HepG2 (cell line): ENCODE measurements at regions not wholly inside any gene's neighbourhood (a gene's known extent, or its start where the extent isn't known, plus 50 kb on each side); places are given as distances from the start of the nearest gene placed in this dataset.

Source experiments
- CBX5 ChIP-seq: sonication (generic); formaldehyde crosslinking; IDR thresholded peaks from 2 replicates; pipeline ENCODE4 v1.4.0; 2020; ENCODE audit warnings: missing genetic modification reagents, borderline replicate concordance
- CHD4 ChIP-seq: fragments of 200-600 bp; sonication (generic); IDR thresholded peaks from 2 replicates; pipeline ENCODE4 v1.7.0; 2017; ENCODE audit warnings: mild to moderate bottlenecking, low read length, borderline replicate concordance
- EP300 ChIP-seq, 3 experiments: sonication (generic) in 1 of 3; formaldehyde crosslinking in 1 of 3; IDR thresholded peaks; 2 replicates each; pipeline versions ENCODE4 v1.5.1 to v1.6.1; 2011 to 2020; ENCODE audit warnings: low read depth in 2 of 3, low read length in 2 of 3, borderline replicate concordance in 1 of 3, improper control_type of control experiment in 1 of 3, mild to moderate bottlenecking in 1 of 3, missing genetic modification reagents in 1 of 3, moderate library complexity in 1 of 3
- FOXK2 ChIP-seq: fragments of 450-650 bp; IDR thresholded peaks from 2 replicates; pipeline ENCODE4 v1.6.1; 2016
- JUN ChIP-seq: sonication (generic); formaldehyde crosslinking; IDR thresholded peaks from 2 replicates; pipeline ENCODE4 v1.4.0; 2020; ENCODE audit warnings: mild to moderate bottlenecking, missing genetic modification reagents
- KDM1A ChIP-seq: IDR thresholded peaks from 2 replicates; pipeline ENCODE4 v1.6.1; 2016; ENCODE audit warnings: missing compliant biosample characterization
- POLR2AphosphoS5 ChIP-seq: IDR thresholded peaks from 2 replicates; pipeline ENCODE4 v1.6.1; 2012; ENCODE audit warnings: low read depth, low read length
- ZNF496 ChIP-seq: sonication (generic); formaldehyde crosslinking; IDR thresholded peaks from 2 replicates; pipeline ENCODE4 v1.8.1; 2023; ENCODE audit warnings: mild to moderate bottlenecking, moderate library complexity, missing genetic modification reagents; ENCODE audit not compliant: insufficient replicate concordance
- ZNF720 ChIP-seq: sonication (generic); formaldehyde crosslinking; IDR thresholded peaks from 2 replicates; pipeline ENCODE4 v1.4.0; 2020; ENCODE audit warnings: missing genetic modification reagents
- TF ChIP-seq, protein P1 (sequence below): sonication (generic); formaldehyde crosslinking; IDR thresholded peaks from 2 replicates; pipeline ENCODE4 v1.5.0; 2020; ENCODE audit warnings: mild to moderate bottlenecking, missing genetic modification reagents, moderate library complexity
- TF ChIP-seq, protein P2 (sequence below), 2 experiments: sonication (generic) in 1 of 2; formaldehyde crosslinking in 1 of 2; IDR thresholded peaks; 2 replicates each; pipeline versions ENCODE4 v1.4.0 to v1.6.1; 2016 to 2020; ENCODE audit warnings: borderline replicate concordance in 1 of 2, low read depth in 1 of 2, mild to moderate bottlenecking in 1 of 2, missing genetic modification reagents in 1 of 2
- TF ChIP-seq, protein P3 (sequence below): sonication (generic); formaldehyde crosslinking; IDR thresholded peaks from 2 replicates; pipeline ENCODE4 v1.5.1; 2020; ENCODE audit warnings: missing genetic modification reagents, mild to moderate bottlenecking, borderline replicate concordance

DNA sequence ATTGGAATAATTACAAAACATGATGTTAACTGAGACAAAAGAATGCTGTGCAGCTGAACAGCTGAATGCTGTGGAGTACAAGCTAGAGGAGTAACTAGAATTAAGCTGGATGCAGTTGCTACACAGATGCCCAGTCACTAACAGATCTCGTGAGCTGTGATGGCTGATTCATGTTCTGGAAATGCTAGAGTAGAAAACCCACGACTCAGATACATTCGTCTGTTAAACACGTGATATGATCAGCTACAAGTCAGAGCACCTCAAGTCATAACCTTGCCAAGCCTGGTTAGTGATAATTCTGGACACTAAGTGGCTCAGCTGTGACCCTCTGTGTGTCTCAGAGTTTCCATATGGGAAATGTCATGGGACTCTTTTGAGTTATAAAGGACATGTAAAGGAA lies 89.7 kb upstream of the ESRRG start:
- TF ChIP-seq POLR2AphosphoS5: no peak
- TF ChIP-seq ZNF720 (CRISPR knock-in tag): no peak
- TF ChIP-seq CBX5 (CRISPR knock-in tag): no peak
- TF ChIP-seq CHD4: no peak
- no peak for TF ChIP-seq JUN (CRISPR knock-in tag)
- TF ChIP-seq FOXK2: no peak
- TF ChIP-seq, protein P1, sequence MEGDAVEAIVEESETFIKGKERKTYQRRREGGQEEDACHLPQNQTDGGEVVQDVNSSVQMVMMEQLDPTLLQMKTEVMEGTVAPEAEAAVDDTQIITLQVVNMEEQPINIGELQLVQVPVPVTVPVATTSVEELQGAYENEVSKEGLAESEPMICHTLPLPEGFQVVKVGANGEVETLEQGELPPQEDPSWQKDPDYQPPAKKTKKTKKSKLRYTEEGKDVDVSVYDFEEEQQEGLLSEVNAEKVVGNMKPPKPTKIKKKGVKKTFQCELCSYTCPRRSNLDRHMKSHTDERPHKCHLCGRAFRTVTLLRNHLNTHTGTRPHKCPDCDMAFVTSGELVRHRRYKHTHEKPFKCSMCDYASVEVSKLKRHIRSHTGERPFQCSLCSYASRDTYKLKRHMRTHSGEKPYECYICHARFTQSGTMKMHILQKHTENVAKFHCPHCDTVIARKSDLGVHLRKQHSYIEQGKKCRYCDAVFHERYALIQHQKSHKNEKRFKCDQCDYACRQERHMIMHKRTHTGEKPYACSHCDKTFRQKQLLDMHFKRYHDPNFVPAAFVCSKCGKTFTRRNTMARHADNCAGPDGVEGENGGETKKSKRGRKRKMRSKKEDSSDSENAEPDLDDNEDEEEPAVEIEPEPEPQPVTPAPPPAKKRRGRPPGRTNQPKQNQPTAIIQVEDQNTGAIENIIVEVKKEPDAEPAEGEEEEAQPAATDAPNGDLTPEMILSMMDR (CRISPR knock-in tag): no peak
- TF ChIP-seq, protein P2, sequence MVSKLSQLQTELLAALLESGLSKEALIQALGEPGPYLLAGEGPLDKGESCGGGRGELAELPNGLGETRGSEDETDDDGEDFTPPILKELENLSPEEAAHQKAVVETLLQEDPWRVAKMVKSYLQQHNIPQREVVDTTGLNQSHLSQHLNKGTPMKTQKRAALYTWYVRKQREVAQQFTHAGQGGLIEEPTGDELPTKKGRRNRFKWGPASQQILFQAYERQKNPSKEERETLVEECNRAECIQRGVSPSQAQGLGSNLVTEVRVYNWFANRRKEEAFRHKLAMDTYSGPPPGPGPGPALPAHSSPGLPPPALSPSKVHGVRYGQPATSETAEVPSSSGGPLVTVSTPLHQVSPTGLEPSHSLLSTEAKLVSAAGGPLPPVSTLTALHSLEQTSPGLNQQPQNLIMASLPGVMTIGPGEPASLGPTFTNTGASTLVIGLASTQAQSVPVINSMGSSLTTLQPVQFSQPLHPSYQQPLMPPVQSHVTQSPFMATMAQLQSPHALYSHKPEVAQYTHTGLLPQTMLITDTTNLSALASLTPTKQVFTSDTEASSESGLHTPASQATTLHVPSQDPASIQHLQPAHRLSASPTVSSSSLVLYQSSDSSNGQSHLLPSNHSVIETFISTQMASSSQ (IDR thresholded peaks at IDR 0.05; ENCODE audit: low read depth): no peak
- TF ChIP-seq, protein P2 (CRISPR knock-in tag; IDR thresholded peaks at IDR 0.05; ENCODE audit: borderline replicate concordance): no peak
- no peak for TF ChIP-seq KDM1A (CRISPR knock-in tag)
- no peak for TF ChIP-seq ZNF496
- TF ChIP-seq, protein P3, sequence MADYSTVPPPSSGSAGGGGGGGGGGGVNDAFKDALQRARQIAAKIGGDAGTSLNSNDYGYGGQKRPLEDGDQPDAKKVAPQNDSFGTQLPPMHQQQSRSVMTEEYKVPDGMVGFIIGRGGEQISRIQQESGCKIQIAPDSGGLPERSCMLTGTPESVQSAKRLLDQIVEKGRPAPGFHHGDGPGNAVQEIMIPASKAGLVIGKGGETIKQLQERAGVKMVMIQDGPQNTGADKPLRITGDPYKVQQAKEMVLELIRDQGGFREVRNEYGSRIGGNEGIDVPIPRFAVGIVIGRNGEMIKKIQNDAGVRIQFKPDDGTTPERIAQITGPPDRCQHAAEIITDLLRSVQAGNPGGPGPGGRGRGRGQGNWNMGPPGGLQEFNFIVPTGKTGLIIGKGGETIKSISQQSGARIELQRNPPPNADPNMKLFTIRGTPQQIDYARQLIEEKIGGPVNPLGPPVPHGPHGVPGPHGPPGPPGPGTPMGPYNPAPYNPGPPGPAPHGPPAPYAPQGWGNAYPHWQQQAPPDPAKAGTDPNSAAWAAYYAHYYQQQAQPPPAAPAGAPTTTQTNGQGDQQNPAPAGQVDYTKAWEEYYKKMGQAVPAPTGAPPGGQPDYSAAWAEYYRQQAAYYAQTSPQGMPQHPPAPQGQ (CRISPR knock-in tag): no peak
- TF ChIP-seq EP300 (IDR thresholded peaks at IDR 0.05; ENCODE audit: low read depth in 2 of 2, low read length in 2 of 2): no peak
- TF ChIP-seq EP300 (CRISPR knock-in tag; IDR thresholded peaks at IDR 0.05; ENCODE audit: borderline replicate concordance): no peak
